Islet precursor cell (in vitro differentiated cells): ENCODE measurements at regions not wholly inside any gene's neighbourhood (a gene's known extent, or its start where the extent isn't known, plus 50 kb on each side); places are given as distances from the start of the nearest gene placed in this dataset.

Experiments
- DNase-seq: peaks from one replicate; pipeline ENCODE4 v3.0.0-alpha.2; 2018

- no peak for DNase-seq
Measured at GRCh38 chr11:28512143-28512756, 404.1 kb downstream of the METTL15 start.

GRCh38 chr11:28505232-28505631, 397.0 kb downstream of the METTL15 start:
- no peak for DNase-seq

GRCh38 chr11:28504555-28505110, 396.4 kb downstream of the METTL15 start:
- DNase-seq, result no peak

- DNase-seq, result no peak
Measured at GRCh38 chr11:28495333-28495732, 387.1 kb downstream of the METTL15 start.

GRCh38 chr11:28491431-28491830, 383.2 kb downstream of the METTL15 start:
- no peak for DNase-seq

- DNase-seq, result no peak
Measured at GRCh38 chr11:28490773-28491382, 382.7 kb downstream of the METTL15 start.

- no peak for DNase-seq
Measured at GRCh38 chr11:28488336-28488735, 380.1 kb downstream of the METTL15 start.

- DNase-seq, result peak; percentile 54
Measured at GRCh38 chr11:28483072-28483867, 375.1 kb downstream of the METTL15 start.

- no peak for DNase-seq
Measured at GRCh38 chr11:28482666-28483065, 374.5 kb downstream of the METTL15 start.

- no peak for DNase-seq
Measured at GRCh38 chr11:28481616-28482480, 373.7 kb downstream of the METTL15 start.

- DNase-seq, result no peak
Measured at GRCh38 chr11:28480406-28480805, 372.2 kb downstream of the METTL15 start.

GRCh38 chr11:28476864-28477263, 368.7 kb downstream of the METTL15 start:
- no peak for DNase-seq

GRCh38 chr11:28476049-28476448, 367.9 kb downstream of the METTL15 start:
- DNase-seq, result no peak

GRCh38 chr11:28472904-28473303, 364.7 kb downstream of the METTL15 start:
- DNase-seq, result no peak

GRCh38 chr11:28471537-28471936, 363.3 kb downstream of the METTL15 start:
- no peak for DNase-seq

GRCh38 chr11:28470180-28470579, 362.0 kb downstream of the METTL15 start:
- no peak for DNase-seq

GRCh38 chr11:28466506-28466905, 358.3 kb downstream of the METTL15 start:
- peak; percentile 69 for DNase-seq

- no peak for DNase-seq
Measured at GRCh38 chr11:28464252-28464867, 356.2 kb downstream of the METTL15 start.

- no peak for DNase-seq
Measured at GRCh38 chr11:28463826-28464225, 355.6 kb downstream of the METTL15 start.

GRCh38 chr11:28461846-28462245, 353.7 kb downstream of the METTL15 start:
- DNase-seq, result no peak

- DNase-seq, result no peak
Measured at GRCh38 chr11:28461338-28461737, 353.1 kb downstream of the METTL15 start.

GRCh38 chr11:28460348-28460747, 352.2 kb downstream of the METTL15 start:
- no peak for DNase-seq
